C4-2B (cell line): ENCODE measurements at regions not wholly inside any gene's neighbourhood (a gene's known extent, or its start where the extent isn't known, plus 50 kb on each side); places are given as distances from the start of the nearest gene placed in this dataset.
"Not testable (repeated sequence)": the region's sequence is repeated elsewhere in the genome, so short reads cannot be mapped to it uniquely, and the experiment has no call there.

Experiments used
- ZFX ChIP-seq: fragments of 450-650 bp; IDR thresholded peaks from 2 replicates; pipeline ENCODE4 v1.6.1; 2017
- TF ChIP-seq, protein P1 (sequence below): fragments of 450-650 bp; conservative IDR thresholded peaks from 2 replicates; pipeline ENCODE4 v1.5.1; 2017; ENCODE audit warnings: mild to moderate bottlenecking

GRCh38 chr10:46668357-46668997, 89.5 kb downstream of the SYT15 start:
- TF ChIP-seq, protein P1, sequence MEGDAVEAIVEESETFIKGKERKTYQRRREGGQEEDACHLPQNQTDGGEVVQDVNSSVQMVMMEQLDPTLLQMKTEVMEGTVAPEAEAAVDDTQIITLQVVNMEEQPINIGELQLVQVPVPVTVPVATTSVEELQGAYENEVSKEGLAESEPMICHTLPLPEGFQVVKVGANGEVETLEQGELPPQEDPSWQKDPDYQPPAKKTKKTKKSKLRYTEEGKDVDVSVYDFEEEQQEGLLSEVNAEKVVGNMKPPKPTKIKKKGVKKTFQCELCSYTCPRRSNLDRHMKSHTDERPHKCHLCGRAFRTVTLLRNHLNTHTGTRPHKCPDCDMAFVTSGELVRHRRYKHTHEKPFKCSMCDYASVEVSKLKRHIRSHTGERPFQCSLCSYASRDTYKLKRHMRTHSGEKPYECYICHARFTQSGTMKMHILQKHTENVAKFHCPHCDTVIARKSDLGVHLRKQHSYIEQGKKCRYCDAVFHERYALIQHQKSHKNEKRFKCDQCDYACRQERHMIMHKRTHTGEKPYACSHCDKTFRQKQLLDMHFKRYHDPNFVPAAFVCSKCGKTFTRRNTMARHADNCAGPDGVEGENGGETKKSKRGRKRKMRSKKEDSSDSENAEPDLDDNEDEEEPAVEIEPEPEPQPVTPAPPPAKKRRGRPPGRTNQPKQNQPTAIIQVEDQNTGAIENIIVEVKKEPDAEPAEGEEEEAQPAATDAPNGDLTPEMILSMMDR: not testable (repeated sequence)
- not testable (repeated sequence) for TF ChIP-seq ZFX
